ENCODE measurements at regions not wholly inside any gene's neighbourhood (a gene's known extent, or its start where the extent isn't known, plus 50 kb on each side); places are given as distances from the start of the nearest gene placed in this dataset.

- Histone ChIP-seq H3K9ac (ENCODE audit: insufficient read depth, low read depth, low read length) (no peak overlapping the region), H3K4me1 (ENCODE audit: insufficient read depth, low read length) (no peaks in the 10 kb centered on the region), H4K20me1 (ENCODE audit: insufficient read depth, low read length) (no peaks in the 10 kb centered on the region), H3K4me2 (ENCODE audit: low read depth, low read length) (no peak overlapping the region), H3K79me2 (ENCODE audit: insufficient read depth, low read length) (no peaks in the 10 kb centered on the region), H3K27ac (ENCODE audit: extremely low read length, insufficient read depth, low read length) (no peak overlapping the region), H3K9me3 (ENCODE audit: low read length) (peaks cover 60% of the 10 kb centered on the region), H2AFZ (ENCODE audit: low read length) (no peak overlapping the region), H3K4me3 (replicated peaks in 1 of 3; ENCODE audit: insufficient read depth in 1 of 3, low read depth in 2 of 3, low read length in 3 of 3) (no peak overlapping the region), H3K36me3 (replicated peaks in 1 of 2; ENCODE audit: control insufficient read depth in 1 of 2, insufficient read depth in 2 of 2, low read length in 2 of 2) (no peaks in the 10 kb centered on the region), H3K27me3 (ENCODE audit: control insufficient read depth in 1 of 2, insufficient read depth in 2 of 2, low read length in 2 of 2) (no peaks in the 10 kb centered on the region)
- in situ Hi-C loops (cut with HindIII; ENCODE audit: extremely low pct_ligation_motif_present, low pct_unique_long_range_greater_than_20kb), result no loop called here
- FAIRE-seq, result no peak
- no TSS peak for BruUV-seq (replicated peaks)
- POLR2A ChIA-PET, result no interaction called here
- no peak for DNase-seq (ENCODE audit: low spot score)
- TF ChIP-seq POGK (CRISPR knock-in tag; conservative IDR thresholded peaks at IDR 0.05) (no peak), CENPX (CRISPR knock-in tag; IDR thresholded peaks at IDR 0.05) (no peak), ZNF781 (CRISPR knock-in tag; IDR thresholded peaks at IDR 0.05; ENCODE audit: borderline replicate concordance, not compliant biosample characterization) (no peak), TBX3 (IDR thresholded peaks at IDR 0.05; ENCODE audit: borderline replicate concordance) (no peak), SKI (IDR thresholded peaks at IDR 0.05; ENCODE audit: partially characterized antibody) (no peak), ZNF770 (CRISPR knock-in tag; IDR thresholded peaks at IDR 0.05) (no peak), ZBTB4 (CRISPR knock-in tag; IDR thresholded peaks at IDR 0.05; ENCODE audit: borderline replicate concordance) (no peak), GATAD2A (CRISPR knock-in tag; IDR thresholded peaks at IDR 0.05) (no peak), GATAD1 (CRISPR knock-in tag; IDR thresholded peaks at IDR 0.05) (no peak), ZNF607 (CRISPR knock-in tag; IDR thresholded peaks at IDR 0.05; ENCODE audit: borderline replicate concordance) (no peak), IRX3 (CRISPR knock-in tag; IDR thresholded peaks at IDR 0.05; ENCODE audit: borderline replicate concordance, low read depth) (no peak), ZNF83 (CRISPR knock-in tag; IDR thresholded peaks at IDR 0.05; ENCODE audit: borderline replicate concordance) (no peak)
- 1% methylated on average over 3 of the region's 3 CpGs for WGBS (ENCODE audit: low lambda C conversion rate)
- intact Hi-C loops (cut with micrococcal nuclease; ENCODE audit: unreplicated experiment), result no loop called here
- ATAC-seq, result no peak
- CTCF ChIA-PET (ENCODE audit: low intra/inter-chr PET ratio, low total read pairs), result no interaction called here
Measured at GRCh38 chr1:80444171-80444570, 1356.6 kb upstream of the ADGRL2 start.

Measured in HepG2 (cell line).